ENCODE measurements at regions not wholly inside any gene's neighbourhood (a gene's known extent, or its start where the extent isn't known, plus 50 kb on each side); places are given as distances from the start of the nearest gene placed in this dataset.

- no peak for DNase-seq
Observed at GRCh38 chr6:141666187-141666586, 466.5 kb upstream of the GJE1 start.

- DNase-seq: no peak
Observed at GRCh38 chr6:141664744-141665143, 468.0 kb upstream of the GJE1 start.

GRCh38 chr6:141659582-141659981, 473.1 kb upstream of the GJE1 start:
- no peak for DNase-seq

DNA sequence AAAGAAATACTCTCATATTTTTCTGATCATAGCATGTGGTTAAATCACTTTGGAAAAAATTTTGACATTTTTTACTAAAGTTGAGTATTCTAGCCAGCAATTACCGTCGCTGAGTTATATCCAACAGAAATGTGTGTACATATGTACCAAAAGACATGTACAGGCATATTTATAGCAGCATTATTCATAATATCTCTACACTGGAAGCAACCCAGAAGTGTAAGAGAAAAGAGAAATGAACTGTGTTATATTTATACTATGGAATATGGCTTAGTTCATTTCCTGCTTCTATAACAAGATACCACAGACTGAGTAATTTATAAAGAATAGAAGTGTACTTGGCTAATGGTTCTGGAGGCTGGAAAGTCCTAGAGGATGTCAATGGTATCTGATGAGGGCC, 474.0 kb upstream of the GJE1 start:
- no peak for DNase-seq

DNA sequence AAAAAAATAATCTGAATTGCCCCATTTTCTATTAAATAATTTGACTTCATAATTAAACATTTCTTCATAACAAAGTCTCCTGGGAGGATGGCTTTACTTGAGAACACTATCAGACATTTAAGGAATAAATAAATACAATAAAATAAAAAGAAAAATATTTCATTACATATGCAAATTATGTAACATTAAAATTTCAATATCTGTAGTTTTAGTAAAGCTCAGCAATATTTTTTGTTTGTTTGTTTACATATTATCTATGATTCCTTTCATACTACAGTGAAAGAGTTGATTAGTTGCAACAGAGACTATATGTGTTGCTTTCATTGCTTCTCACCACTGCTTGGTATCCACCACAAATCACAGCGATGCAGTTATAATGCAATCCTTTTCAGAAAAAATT, 474.9 kb upstream of the GJE1 start:
- DNase-seq: no peak

GRCh38 chr6:141653590-141653989, 479.1 kb upstream of the GJE1 start:
- no peak for DNase-seq

GRCh38 chr6:141641951-141642350, 490.8 kb upstream of the GJE1 start:
- DNase-seq: no peak

GRCh38 chr6:141641406-141641805, 491.3 kb upstream of the GJE1 start:
- no peak for DNase-seq

GRCh38 chr6:141635621-141636020, 497.1 kb upstream of the GJE1 start:
- DNase-seq: no peak

- no peak for DNase-seq
Observed at GRCh38 chr6:141634269-141634668, 498.5 kb upstream of the GJE1 start.

DNA sequence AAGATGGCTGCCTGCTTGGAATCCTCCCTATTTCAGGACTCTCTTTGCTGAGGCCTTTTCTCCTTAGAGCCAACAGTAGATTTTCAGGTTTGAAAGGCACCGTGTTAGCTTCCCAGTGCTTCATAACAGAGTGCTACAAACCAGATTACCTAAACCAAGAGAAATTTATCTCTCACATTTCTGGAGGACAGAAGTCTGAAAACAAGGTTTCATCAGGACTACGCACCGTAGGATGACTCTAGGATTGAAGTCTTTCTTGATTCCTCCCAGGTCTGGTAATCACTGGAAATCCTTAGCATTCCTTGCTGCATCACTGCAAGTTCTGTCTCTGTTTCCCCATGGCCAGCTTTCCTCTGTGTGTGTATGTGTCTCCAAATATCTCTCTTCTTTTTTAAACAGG, 508.4 kb upstream of the GJE1 start:
- no peak for DNase-seq

DNA sequence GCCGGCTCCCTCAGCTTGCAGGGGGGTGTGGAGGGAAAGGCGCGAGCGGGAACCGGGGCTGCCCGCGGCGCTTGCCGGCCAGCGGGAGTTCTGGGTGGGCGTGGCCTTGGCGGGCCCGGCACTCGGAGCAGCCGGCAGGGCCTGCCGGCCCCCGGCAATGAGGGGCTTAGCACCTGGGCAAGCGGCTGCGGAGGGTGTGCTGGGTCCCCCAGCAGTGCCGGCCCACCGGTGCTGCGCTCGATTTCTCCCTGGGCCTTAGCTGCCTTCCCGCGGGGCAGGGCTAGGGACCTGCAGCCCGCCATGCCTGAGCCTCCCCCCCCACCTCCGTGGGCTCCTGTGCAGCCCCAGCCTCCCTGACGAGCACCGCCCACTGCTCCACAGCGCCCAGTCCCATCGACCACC, 514.5 kb upstream of the GJE1 start:
- DNase-seq: no peak

DNA sequence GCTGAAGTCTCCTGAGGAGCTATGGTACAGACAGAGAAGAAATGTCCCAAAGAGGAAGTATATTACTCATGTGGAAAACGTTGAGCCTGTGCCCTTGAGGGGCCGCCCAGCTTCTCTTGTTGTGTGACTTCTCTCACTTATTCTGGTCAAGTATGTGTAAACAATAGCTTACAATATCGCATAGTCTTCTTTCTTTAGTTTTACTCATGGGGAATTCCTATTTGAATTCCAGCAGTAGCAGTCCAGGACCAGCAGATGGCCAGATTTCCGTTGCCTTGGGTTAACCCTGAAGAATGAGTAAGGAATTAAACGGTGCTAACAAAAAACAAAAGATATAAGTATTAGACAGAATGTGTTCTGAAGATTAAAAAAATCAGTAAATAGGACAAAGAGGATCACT, 522.0 kb upstream of the GJE1 start:
- no peak for DNase-seq

DNA sequence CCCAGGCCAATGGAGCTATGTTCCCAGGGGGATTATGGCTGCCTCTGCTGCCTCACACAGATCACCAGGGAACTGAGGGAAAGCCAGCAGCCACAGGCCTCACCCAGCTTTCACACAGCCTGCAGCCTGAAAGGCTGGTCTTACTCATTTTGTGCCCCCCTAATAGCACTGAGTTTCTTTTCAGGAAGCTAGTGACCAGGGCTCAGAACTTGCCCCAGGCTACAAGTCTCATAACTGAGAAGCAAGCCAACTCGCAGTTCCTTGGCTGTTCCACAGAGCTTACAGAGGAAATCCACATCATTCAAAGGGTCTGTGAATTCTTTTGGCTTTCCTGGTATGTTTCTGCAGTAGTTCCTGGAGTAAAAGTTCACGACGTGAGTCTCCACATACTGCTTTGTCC, 524.8 kb upstream of the GJE1 start:
- DNase-seq: no peak

GRCh38 chr6:141598487-141598886, 534.2 kb upstream of the GJE1 start:
- DNase-seq: no peak

DNA sequence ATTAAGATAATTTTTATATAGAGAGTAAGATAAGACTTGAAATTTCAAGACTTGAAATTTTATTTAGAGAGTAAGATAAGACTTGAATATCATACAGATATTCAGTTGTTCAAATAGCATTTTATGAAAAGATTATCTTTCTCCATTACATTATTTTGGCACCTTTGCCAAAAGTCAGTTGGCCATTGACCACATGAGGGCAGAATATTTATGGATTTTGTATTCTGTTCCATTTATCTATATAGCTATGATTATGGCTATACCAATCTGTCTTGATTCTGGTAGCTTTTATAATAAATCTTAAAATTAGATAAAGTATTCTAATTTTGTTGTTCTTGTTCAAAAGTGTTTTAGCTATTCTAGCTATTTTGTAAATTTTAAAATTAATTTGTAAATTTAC, 537.9 kb upstream of the GJE1 start:
- DNase-seq: no peak

- no peak for DNase-seq
Observed at GRCh38 chr6:141593311-141593710, 539.4 kb upstream of the GJE1 start.

DNA sequence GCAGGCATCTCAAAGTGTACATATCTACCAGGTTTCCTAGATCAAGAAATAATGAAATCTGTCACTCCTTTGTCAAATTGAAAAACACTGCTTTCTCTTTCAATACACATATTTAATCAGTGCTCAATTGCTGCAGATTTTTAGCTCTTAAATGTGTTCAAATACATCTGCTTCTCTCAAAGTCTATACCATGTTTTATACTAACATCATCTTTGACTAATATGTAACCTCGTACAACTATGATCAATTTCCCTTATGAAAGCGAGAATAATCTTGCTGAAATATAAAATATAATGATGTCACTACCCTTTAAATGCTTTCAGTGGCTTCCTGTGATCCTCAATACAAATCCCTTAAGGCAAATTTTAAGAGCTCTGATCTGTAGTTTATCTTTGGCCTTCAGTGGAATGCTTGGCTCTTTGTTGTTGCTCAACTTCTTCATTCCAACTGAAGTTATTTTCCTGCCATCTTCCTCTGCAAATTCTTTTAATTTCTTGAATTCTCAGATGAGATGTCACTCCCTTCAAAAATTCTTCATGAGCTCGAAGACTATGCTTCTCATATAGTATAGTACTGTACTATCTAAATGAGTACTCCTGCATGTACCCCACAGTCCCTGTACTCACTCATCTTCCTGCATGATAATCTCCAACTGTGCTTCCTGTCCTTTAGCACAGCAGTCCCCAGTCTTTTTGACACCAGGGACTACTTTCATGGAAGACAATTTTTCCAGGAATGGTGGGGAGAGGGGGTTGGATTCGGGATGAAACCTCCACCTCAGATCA, 545.1 kb upstream of the GJE1 start:
- no peak for DNase-seq

- DNase-seq: no peak
Observed at GRCh38 chr6:141580988-141581552, 551.7 kb upstream of the GJE1 start.

DNA sequence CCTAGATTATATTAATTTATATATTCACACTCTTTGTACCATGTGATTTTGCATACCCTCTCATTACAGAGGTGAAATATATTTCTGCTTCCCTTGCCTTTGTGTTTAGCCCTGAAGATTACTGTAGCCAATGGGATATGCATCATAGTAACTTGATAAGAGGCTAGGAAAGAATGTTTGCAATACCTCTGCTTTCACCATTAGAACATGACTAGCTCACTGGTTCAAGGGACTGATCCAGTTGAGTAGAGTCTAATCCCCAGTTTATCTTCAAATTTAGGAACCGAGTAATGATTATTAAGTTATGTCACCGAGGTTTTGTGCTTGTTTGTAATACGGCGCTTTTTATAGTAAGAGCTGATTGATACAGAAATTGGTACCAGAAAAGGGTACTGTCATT, 552.6 kb upstream of the GJE1 start:
- no peak for DNase-seq

DNA sequence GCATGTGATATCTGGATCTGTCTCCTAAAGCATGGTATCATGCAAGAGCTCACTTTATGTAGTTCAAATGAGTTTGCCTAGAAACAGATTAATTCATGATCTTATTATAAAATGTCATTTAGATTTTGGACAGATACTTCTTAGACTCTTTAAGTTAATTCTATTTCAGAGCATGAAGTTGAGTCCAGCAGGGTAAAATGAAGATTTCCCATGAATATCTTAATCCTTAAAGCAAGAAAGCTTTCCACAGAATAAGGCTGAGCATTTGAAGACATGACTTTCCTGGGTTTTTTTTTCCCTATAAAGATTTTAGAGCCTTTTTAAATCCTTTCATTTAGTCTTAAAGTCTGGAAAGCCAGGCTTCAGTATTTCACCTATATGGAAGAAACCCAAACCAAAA, 556.0 kb upstream of the GJE1 start:
- DNase-seq: no peak

GRCh38 chr6:141562851-141563763, 569.6 kb upstream of the GJE1 start:
- DNase-seq: peak; percentile 29

DNA sequence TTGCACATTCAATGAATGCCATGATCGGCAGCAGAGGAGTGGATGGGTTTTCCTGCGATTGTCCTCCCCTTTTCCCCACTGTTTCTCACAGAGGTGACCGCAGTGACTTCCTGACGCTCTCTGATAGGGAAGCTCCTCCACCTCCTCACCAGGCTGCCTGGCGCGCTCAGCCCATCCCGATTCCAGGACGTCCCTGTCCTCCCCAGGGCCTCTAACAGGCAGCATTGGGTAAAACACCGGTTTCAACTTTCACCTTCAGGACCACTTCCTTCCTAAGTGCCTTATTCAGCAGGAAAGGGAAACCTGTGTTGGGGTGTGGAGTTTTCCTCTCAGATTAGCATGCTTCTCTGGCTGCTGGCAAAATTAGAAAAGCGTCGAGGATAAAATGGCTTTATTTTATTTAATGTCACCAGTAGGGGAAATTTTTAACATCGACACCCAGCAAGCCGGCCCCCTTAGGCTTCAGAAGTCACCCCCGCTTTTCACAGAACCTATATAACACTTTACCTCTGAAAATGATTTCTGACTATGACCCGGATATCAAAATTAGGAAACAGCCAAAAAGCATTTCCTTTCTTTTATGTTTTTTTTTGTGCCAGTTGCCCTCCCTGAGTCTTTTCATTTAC, 570.4 kb upstream of the GJE1 start:
- DNase-seq: peak; percentile 45

Data from NCI-H2029 treated with DMSO at 0.1 percent for 48 hours (cell line).